ENCODE measurements at regions not wholly inside any gene's neighbourhood (a gene's known extent, or its start where the extent isn't known, plus 50 kb on each side); places are given as distances from the start of the nearest gene placed in this dataset.

GRCh38 chr13:50090211-50090610 is 75.0 kb downstream of the KCNRG start:
- no peaks in the 10 kb centered on the region for H3K27me3 ChIP-seq
- no peaks in the 10 kb centered on the region for H3K36me3 ChIP-seq
- no peak overlapping the region for H3K27ac ChIP-seq
- H3K9me3 ChIP-seq: no peaks in the 10 kb centered on the region
- no peaks in the 10 kb centered on the region for H3K4me1 ChIP-seq
- H3K4me3 ChIP-seq: no peak overlapping the region
- intact Hi-C loops (cut with DNase I): loop anchor here (10.0 kb wide), 1 partner anchor 705 kb away; no protein-coding TSS in a partner anchor
- DNase-seq: no peak
- H3K9ac ChIP-seq (ENCODE audit: low read depth in 2 of 2, low read length in 2 of 2): no peak overlapping the region
- TF ChIP-seq CTCF (IDR thresholded peaks at IDR 0.05): no peak

DNA sequence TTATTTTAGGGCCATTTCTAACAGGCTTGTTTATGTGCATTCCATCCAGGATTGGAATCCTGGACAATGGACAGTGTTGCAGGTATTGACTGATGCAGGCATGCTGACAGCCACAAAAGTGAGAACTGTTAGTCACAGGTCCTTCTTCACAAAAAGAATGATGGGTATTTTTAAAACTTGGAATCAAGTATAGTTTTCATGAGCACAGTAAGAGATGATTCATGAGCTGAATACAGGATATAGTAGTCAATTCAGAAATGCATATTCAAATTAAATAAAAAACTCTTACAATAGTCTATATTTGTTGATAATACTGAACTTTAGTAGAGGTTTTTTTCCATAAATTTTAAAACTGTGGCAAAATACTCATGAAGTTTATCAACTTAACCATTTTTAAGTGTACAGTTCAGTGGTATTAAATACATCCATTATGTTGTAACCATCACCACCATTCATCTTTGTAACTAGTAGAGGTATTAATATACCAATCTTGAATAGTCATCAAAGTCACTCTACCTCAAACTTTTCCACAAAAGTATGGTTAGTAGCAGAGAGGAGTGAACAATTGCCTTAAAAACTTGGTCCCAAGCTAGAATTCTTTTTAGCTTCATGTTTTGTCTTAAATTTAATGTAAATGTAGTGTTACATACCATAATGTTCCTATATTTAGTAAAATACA is 79.5 kb downstream of the KCNRG start:
- Histone ChIP-seq H3K27ac (no peak overlapping the region), H3K4me1 (no peaks in the 10 kb centered on the region), H3K9me3 (peaks cover 4% of the 10 kb centered on the region), H3K36me3 (no peaks in the 10 kb centered on the region), H3K9ac (ENCODE audit: low read depth in 2 of 2, low read length in 2 of 2) (no peak overlapping the region), H3K27me3 (no peaks in the 10 kb centered on the region), H3K4me3 (no peak overlapping the region)
- intact Hi-C loops (cut with DNase I): loop anchor here (10.0 kb wide), 1 partner anchor 700 kb away; no protein-coding TSS in a partner anchor
- DNase-seq: no peak
- TF ChIP-seq CTCF (IDR thresholded peaks at IDR 0.05): no peak

DNA sequence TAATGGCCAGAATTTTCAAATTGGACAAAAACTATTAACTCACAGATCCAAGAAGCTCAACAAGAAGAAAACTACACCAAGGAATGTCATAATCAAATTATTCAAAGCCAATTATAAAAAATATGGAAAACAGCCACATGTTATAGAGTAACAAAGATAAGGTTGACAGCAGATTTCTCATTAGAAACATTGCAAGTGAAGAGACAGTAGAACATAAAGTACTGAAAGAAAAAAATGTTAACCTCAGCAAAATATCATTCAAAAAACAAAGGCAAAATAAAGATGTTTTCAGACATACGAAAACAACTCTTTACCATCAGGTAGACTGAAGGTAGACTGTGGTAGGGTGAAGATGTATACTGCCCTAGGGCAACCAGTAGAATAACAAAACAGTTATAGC is 83.4 kb downstream of the KCNRG start:
- Histone ChIP-seq H3K27me3 (no peaks in the 10 kb centered on the region), H3K9ac (ENCODE audit: low read depth in 2 of 2, low read length in 2 of 2) (no peak overlapping the region), H3K9me3 (peaks cover 4% of the 10 kb centered on the region), H3K4me1 (no peaks in the 10 kb centered on the region), H3K27ac (no peak overlapping the region), H3K36me3 (no peaks in the 10 kb centered on the region), H3K4me3 (no peak overlapping the region)
- no peak for TF ChIP-seq CTCF (IDR thresholded peaks at IDR 0.05)
- intact Hi-C loops (cut with DNase I): loop anchor here (10.0 kb wide), 1 partner anchor 696 kb away; no protein-coding TSS in a partner anchor
- no peak for DNase-seq

- intact Hi-C loops (cut with DNase I): loop anchor here (10.0 kb wide), 1 partner anchor 695 kb away; no protein-coding TSS in a partner anchor
- TF ChIP-seq CTCF (IDR thresholded peaks at IDR 0.05): no peak
These were observed 84.2 kb downstream of the KCNRG start for GRCh38 chr13:50099473-50099872.

DNA sequence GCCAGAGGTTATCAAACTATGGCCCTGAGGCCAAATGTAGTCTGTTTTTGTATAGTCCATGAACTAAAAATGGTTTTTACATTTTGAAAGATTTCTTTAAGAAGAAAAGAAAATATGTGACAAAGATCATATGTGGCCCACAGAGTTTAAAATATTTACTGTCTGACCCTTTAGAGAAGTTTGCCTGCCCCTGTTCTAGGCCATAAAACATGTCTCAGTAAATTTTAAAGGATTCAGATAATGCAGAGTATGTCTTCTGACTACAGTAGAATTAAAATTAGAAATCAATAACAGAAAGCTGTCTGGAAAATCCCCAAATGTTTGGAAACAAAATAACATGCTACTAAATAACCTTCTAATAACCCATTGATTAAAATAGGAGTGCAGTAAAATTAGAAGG is 86.3 kb downstream of the KCNRG start:
- intact Hi-C loops (cut with DNase I): no loop called here
- Histone ChIP-seq H3K27ac (no peak overlapping the region), H3K4me3 (no peak overlapping the region), H3K9ac (ENCODE audit: low read depth in 2 of 2, low read length in 2 of 2) (no peak overlapping the region), H3K9me3 (peaks cover 4% of the 10 kb centered on the region), H3K4me1 (peaks cover under 1% of the 10 kb centered on the region), H3K27me3 (no peaks in the 10 kb centered on the region), H3K36me3 (no peaks in the 10 kb centered on the region)
- TF ChIP-seq CTCF (IDR thresholded peaks at IDR 0.05): no peak
- DNase-seq: no peak

More at GRCh38 chr13:50099473-50099872, 84.2 kb downstream of the KCNRG start:
- Histone ChIP-seq H3K27me3 (no peaks in the 10 kb centered on the region), H3K9me3 (peaks cover 4% of the 10 kb centered on the region), H3K27ac (no peak overlapping the region), H3K4me3 (no peak overlapping the region), H3K4me1 (no peaks in the 10 kb centered on the region), H3K36me3 (no peaks in the 10 kb centered on the region), H3K9ac (ENCODE audit: low read depth in 2 of 2, low read length in 2 of 2) (no peak overlapping the region)
- DNase-seq: no peak

Measured in colonic mucosa (tissue), 4 donors.